Right lobe of liver (tissue), 6 donors: ENCODE measurements at regions not wholly inside any gene's neighbourhood (a gene's known extent, or its start where the extent isn't known, plus 50 kb on each side); places are given as distances from the start of the nearest gene placed in this dataset.

ENCODE experiments used
- ATAC-seq, 4 donors: fragments of 200-7000 bp; cut with Tn5 transposase; one replicate each; pipeline ENCODE4 v1.9.1; 2020; ENCODE audit warnings: mild to moderate bottlenecking in 4 of 4, moderate library complexity in 4 of 4
- DNase-seq, 3 donors: peaks; one replicate each; pipeline ENCODE4 v3.0.0-alpha.2; 2020
- H3K27ac ChIP-seq, 3 donors: fragments of 200-600 bp; one replicate each; pipeline ENCODE4 v1.8.0; 2022
- H3K27me3 ChIP-seq, 2 donors: fragments of 200-600 bp; one replicate each; pipeline ENCODE4 v1.8.0; 2022
- H3K36me3 ChIP-seq, 4 donors: fragments of 200-600 bp; sonication (generic) in 1 of 4; one replicate each; pipeline versions ENCODE4 v1.5.1 to v1.8.0; 2017 to 2022; ENCODE audit warnings: control low read depth in 1 of 4
- H3K4me1 ChIP-seq, 4 donors: fragments of 200-600 bp; sonication (generic) in 1 of 4; one replicate each; pipeline versions ENCODE4 v1.5.1 to v1.8.0; 2017 to 2022; ENCODE audit warnings: control low read depth in 1 of 4
- H3K4me3 ChIP-seq, 3 donors: fragments of 200-600 bp; one replicate each; pipeline ENCODE4 v1.8.0; 2022
- H3K9me3 ChIP-seq, 4 donors: fragments of 200-600 bp; sonication (generic) in 1 of 4; one replicate each; pipeline versions ENCODE4 v1.5.1 to v1.8.0; 2017 to 2022; ENCODE audit warnings: control low read depth in 1 of 4
- CTCF ChIP-seq, 4 donors: fragments of 200-600 bp in 3 of 4; fragments of 450-650 bp in 1 of 4; IDR thresholded peaks; one replicate each; pipeline versions ENCODE4 v1.5.1 to v1.8.0; 2016 to 2022; ENCODE audit warnings: antibody characterized with exemption in 4 of 4, mild to moderate bottlenecking in 2 of 4
- POLR2A ChIP-seq: fragments of 450-650 bp; IDR thresholded peaks from one replicate; pipeline ENCODE4 v1.6.1; 2017; ENCODE audit warnings: antibody characterized with exemption, mild to moderate bottlenecking
- WGBS: methylation state at CpG from one replicate; pipeline ENCODE4 v1.1.6; 2018; ENCODE audit warnings: low coverage, low lambda C conversion rate; ENCODE audit not compliant: insufficient coverage; ENCODE audit errors: missing lambda C conversion rate; 5-methylcytosine and 5-hydroxymethylcytosine counted together
- intact Hi-C, 2 donors: fragments of 100-400 bp; cut with DNase I; formaldehyde crosslinking; loops; one replicate each; pipeline versions ENCODE4 v1.11.2 to v1.14.1; 2022
- donor health status: DM: no; HTN: yes; CAD: no.
- donor health status: DM: no; HTN: no; CAD: no.
- donor health status: DM: no; HTN: no; CAD: no.
- donor health status: DM: no; HTN: yes; CAD: no.
- donor health status: DM: no; HTN: yes; CAD: no.

GRCh38 chr4:83894831-83895230 lies 358.9 kb downstream of the GPAT3 start:
- Histone ChIP-seq H3K27ac (no peak overlapping the region), H3K36me3 (no peaks in the 10 kb centered on the region), H3K27me3 (no peaks in the 10 kb centered on the region), H3K4me3 (no peak overlapping the region), H3K9me3 (no peaks in the 10 kb centered on the region), H3K4me1 (no peaks in the 10 kb centered on the region)
- no peak for TF ChIP-seq POLR2A
- TF ChIP-seq CTCF (IDR thresholded peaks at IDR 0.05) = no peak
- ATAC-seq = no peak
- WGBS = 29% methylated on average over 1 of the region's 1 CpG
- DNase-seq = no peak
- intact Hi-C loops = no loop called here

- H3K27ac ChIP-seq = no peak overlapping the region
- no peaks in the 10 kb centered on the region for H3K36me3 ChIP-seq
- no peaks in the 10 kb centered on the region for H3K9me3 ChIP-seq
- H3K27me3 ChIP-seq = no peaks in the 10 kb centered on the region
- TF ChIP-seq CTCF (IDR thresholded peaks at IDR 0.05) (no peak), POLR2A (no peak)
- no peaks in the 10 kb centered on the region for H3K4me1 ChIP-seq
- intact Hi-C loops = no loop called here
- DNase-seq = no peak
- H3K4me3 ChIP-seq = no peak overlapping the region
- WGBS = 75% methylated on average over 1 of the region's 1 CpG
- no peak for ATAC-seq
Measured at GRCh38 chr4:83890816-83891215, 354.9 kb downstream of the GPAT3 start.

GRCh38 chr4:83890231-83890630 lies 354.3 kb downstream of the GPAT3 start:
- Histone ChIP-seq H3K9me3 (no peaks in the 10 kb centered on the region), H3K4me3 (no peak overlapping the region), H3K36me3 (no peaks in the 10 kb centered on the region), H3K27me3 (no peaks in the 10 kb centered on the region), H3K4me1 (no peaks in the 10 kb centered on the region), H3K27ac (no peak overlapping the region)
- TF ChIP-seq POLR2A (no peak), CTCF (IDR thresholded peaks at IDR 0.05) (no peak)
- ATAC-seq = no peak
- DNase-seq = no peak
- 66% methylated on average over 2 of the region's 2 CpGs for WGBS
- intact Hi-C loops = no loop called here

- Histone ChIP-seq H3K4me1 (no peaks in the 10 kb centered on the region), H3K27me3 (no peaks in the 10 kb centered on the region), H3K36me3 (no peaks in the 10 kb centered on the region), H3K9me3 (no peaks in the 10 kb centered on the region), H3K4me3 (no peak overlapping the region), H3K27ac (no peak overlapping the region)
- intact Hi-C loops = no loop called here
- 58% methylated on average over 2 of the region's 2 CpGs for WGBS
- DNase-seq = no peak
- TF ChIP-seq POLR2A = no peak
- TF ChIP-seq CTCF (IDR thresholded peaks at IDR 0.05) = no peak
- no peak for ATAC-seq
Measured at GRCh38 chr4:83889802-83890201, 353.9 kb downstream of the GPAT3 start.
